GM13976 (cell line): ENCODE measurements at regions not wholly inside any gene's neighbourhood (a gene's known extent, or its start where the extent isn't known, plus 50 kb on each side); places are given as distances from the start of the nearest gene placed in this dataset.
"Not testable (repeated sequence)": the region's sequence is repeated elsewhere in the genome, so short reads cannot be mapped to it uniquely, and the experiment has no call there.

Experiments
- DNase-seq: peaks from one replicate; pipeline ENCODE4 v3.0.0; 2012; ENCODE audit warnings: low spot score
- CTCF ChIP-seq: IDR thresholded peaks from 2 replicates; pipeline ENCODE4 v1.5.1; 2012; ENCODE audit warnings: borderline replicate concordance, mild to moderate bottlenecking; ENCODE audit not compliant: insufficient read depth; ENCODE audit errors: extremely low read depth, missing control alignments, control extremely low read depth
- in situ Hi-C: fragments of 300-500 bp; cut with MboI; formaldehyde crosslinking; loops from one replicate; pipeline ENCODE4 v1.12.0; 2022; ENCODE audit warnings: low sequenced_read_pairs, mixed read lengths, inconsistent platforms; ENCODE audit not compliant: unreplicated experiment

GRCh38 chr6:69580706-69581105 is 216.1 kb downstream of the LMBRD1 start:
- in situ Hi-C loops, result no loop called here
- TF ChIP-seq CTCF, result no peak
- DNase-seq, result no peak

GRCh38 chr6:69578361-69578890 is 218.4 kb downstream of the LMBRD1 start:
- no peak for DNase-seq
- in situ Hi-C loops, result no loop called here

GRCh38 chr6:69571234-69571633 is 225.6 kb downstream of the LMBRD1 start:
- in situ Hi-C loops, result no loop called here
- no peak for TF ChIP-seq CTCF
- no peak for DNase-seq

More at GRCh38 chr6:69578361-69578890, 218.4 kb downstream of the LMBRD1 start:
- TF ChIP-seq CTCF, result no peak

- no peak for TF ChIP-seq CTCF
- no peak for DNase-seq
- in situ Hi-C loops, result no loop called here
These were observed 226.7 kb downstream of the LMBRD1 start for GRCh38 chr6:69570106-69570505.

- in situ Hi-C loops, DNase-seq: not testable (repeated sequence)
These were observed 236.2 kb downstream of the LMBRD1 start for GRCh38 chr6:69560597-69560996.

- no peak for TF ChIP-seq CTCF
- in situ Hi-C loops, result no loop called here
These were observed 241.6 kb downstream of the LMBRD1 start for GRCh38 chr6:69555088-69555638.

GRCh38 chr6:69542494-69542893 is 254.3 kb downstream of the LMBRD1 start:
- TF ChIP-seq CTCF, result no peak
- no peak for DNase-seq
- in situ Hi-C loops, result no loop called here

More at GRCh38 chr6:69555088-69555638, 241.6 kb downstream of the LMBRD1 start:
- DNase-seq, result no peak
